GM10248 (cell line): ENCODE measurements at regions not wholly inside any gene's neighbourhood (a gene's known extent, or its start where the extent isn't known, plus 50 kb on each side); places are given as distances from the start of the nearest gene placed in this dataset.

Experiments used
- CTCF ChIA-PET: fragments of 300-600 bp; sonication (Branson Sonifier 250); formaldehyde crosslinking; extraction: SDS; loops from one replicate; lab custom pipeline; 2021; ENCODE audit warnings: antibody characterized with exemption; lab: Yijun Ruan, JAX
- POLR2A ChIA-PET: fragments of 350-650 bp; sonication (Branson Sonifier 250); formaldehyde crosslinking; extraction: SDS; loops from one replicate; lab custom pipeline; 2020; ENCODE audit warnings: antibody characterized with exemption; lab: Yijun Ruan, JAX
- DNase-seq: peaks from one replicate; pipeline ENCODE4 v3.0.0; 2012; ENCODE audit errors: extremely low spot score
- TF ChIP-seq, protein P1 (sequence below): IDR thresholded peaks from 2 replicates; pipeline ENCODE4 v1.5.1; 2012; ENCODE audit warnings: mild to moderate bottlenecking, low read depth; ENCODE audit errors: extremely low read depth, missing control alignments, control extremely low read depth

DNA sequence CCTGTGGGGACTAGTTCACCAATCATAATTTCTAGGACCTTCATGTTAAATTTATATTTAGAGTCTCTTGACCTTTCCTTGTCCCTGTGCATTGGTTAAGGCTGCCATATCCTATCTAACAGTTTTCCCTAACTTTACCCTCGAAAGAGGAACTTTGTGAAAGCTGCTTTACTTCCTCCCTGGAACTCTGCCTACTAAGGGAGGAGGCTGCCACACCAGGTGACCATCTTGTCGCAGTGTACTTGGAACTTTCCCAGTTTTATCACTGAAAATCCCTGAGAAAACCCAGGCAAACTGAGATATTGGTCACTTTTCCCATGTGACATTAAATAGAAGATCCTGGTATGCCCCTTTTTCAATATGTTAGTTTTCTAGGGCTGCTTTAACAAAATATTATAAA is 317.6 kb upstream of the TSHZ2 start:
- TF ChIP-seq, protein P1, sequence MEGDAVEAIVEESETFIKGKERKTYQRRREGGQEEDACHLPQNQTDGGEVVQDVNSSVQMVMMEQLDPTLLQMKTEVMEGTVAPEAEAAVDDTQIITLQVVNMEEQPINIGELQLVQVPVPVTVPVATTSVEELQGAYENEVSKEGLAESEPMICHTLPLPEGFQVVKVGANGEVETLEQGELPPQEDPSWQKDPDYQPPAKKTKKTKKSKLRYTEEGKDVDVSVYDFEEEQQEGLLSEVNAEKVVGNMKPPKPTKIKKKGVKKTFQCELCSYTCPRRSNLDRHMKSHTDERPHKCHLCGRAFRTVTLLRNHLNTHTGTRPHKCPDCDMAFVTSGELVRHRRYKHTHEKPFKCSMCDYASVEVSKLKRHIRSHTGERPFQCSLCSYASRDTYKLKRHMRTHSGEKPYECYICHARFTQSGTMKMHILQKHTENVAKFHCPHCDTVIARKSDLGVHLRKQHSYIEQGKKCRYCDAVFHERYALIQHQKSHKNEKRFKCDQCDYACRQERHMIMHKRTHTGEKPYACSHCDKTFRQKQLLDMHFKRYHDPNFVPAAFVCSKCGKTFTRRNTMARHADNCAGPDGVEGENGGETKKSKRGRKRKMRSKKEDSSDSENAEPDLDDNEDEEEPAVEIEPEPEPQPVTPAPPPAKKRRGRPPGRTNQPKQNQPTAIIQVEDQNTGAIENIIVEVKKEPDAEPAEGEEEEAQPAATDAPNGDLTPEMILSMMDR, result no peak
- CTCF ChIA-PET, result interaction anchor here (1.1 kb wide), 1 partner anchor 10 kb away, joined by 3 read pairs; no protein-coding TSS in a partner anchor
- DNase-seq, result no peak
- POLR2A ChIA-PET, result no interaction called here

DNA sequence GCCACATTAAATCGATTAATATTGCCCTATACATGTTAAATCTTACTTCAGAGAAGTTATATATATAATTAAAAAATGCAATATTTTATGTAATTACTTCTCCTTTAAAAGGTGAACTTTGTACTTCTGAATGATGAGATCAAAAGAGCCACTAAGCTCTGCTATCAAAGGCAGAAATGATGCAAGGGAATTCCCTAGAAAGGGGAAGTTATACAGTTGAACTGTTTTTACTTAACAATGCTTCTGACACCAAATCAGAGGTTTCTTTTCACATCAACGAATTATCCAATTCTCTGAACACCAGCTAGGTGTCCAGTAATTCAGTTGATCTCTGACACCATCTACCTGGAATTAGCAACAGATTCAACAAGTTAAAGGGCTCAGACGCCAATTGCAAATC is 319.9 kb upstream of the TSHZ2 start:
- TF ChIP-seq, protein P1, result no peak
- no peak for DNase-seq
- CTCF ChIA-PET, result no interaction called here
- POLR2A ChIA-PET, result no interaction called here

DNA sequence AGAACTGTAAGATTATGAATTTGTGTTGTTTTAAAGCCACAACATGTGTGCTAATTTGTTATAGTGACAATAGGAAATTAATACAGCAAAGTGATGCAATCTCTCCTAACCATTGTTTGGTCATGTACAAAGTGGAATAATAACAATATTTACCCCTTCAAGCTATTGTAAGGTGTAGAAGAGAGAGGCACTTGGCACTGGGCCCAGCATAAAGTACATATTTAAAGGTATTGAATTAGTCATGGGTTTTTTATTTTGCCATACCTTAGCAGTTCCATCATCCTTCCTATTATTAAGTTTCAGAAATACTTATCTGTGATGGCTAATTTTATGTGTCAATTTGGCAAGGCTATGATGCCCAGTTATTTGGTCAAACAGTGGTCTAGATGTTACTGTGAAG is 322.4 kb upstream of the TSHZ2 start:
- POLR2A ChIA-PET, result no interaction called here
- CTCF ChIA-PET, result no interaction called here
- TF ChIP-seq, protein P1, result no peak
- no peak for DNase-seq

DNA sequence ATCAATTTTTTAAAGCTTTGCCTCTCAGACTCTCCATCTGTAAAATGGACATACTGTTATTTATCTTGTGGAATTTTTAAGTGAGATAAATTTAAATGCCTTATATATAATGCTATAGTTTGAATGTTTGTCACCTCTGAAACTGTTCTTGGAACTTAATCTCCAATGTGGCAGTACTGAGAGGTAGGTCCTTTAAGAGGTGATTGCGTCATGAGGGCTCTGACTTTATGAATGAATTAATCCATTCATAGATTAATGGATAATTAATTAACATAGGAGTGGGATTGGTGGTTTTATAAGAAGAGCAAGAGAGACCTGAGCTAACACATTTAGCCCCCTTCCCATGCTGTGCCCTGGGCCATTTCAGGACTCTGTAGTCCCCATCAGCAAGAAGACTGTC is 326.3 kb upstream of the TSHZ2 start:
- TF ChIP-seq, protein P1, result no peak
- POLR2A ChIA-PET, result no interaction called here
- CTCF ChIA-PET, result interaction anchor here (1.5 kb wide), 1 partner anchor 14 kb away, joined by 4 read pairs; no protein-coding TSS in a partner anchor
- DNase-seq, result no peak

DNA sequence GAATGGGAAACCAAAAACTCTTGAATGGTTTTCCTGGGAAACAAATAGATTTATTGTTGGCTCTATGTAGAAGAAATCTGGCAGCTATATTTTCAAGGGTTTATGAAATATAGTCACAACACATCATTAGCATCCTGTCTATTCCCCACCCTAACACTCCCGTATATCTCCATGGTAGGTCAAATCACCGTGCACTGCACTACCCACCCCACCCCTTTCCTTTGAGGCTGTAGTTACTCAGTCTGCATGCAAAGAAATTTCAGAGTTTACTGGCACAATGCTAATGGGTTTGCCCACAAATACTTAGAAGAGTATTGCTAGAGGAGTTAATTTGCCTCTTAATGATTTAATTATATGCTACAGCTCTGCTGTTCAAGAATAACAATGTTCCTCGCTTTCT is 329.1 kb upstream of the TSHZ2 start:
- ChIA-PET POLR2A (no interaction called here), CTCF (interaction anchor here (2.5 kb wide), 1 partner anchor 11 kb away, joined by 9 read pairs; no protein-coding TSS in a partner anchor)
- TF ChIP-seq, protein P1, result no peak
- DNase-seq, result no peak

DNA sequence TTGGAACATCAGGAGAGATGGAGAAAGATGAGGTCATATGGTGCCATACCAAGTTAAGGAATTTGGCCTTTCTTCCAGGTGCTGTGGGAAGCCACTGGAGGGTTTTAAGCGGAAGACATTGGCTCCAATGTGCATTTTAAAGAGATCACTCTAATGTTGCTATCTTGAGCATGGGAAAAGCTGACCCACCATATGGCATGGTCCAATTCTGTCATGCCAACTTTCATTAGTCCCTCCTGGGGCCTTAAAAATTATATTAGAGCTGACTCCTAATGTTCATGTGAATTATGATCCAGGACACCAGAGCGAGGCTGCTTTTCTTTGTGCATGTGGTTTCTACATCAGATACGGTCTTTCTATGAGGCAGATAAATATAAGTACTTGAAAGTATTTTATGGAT is 335.0 kb upstream of the TSHZ2 start:
- ChIA-PET POLR2A (no interaction called here), CTCF (interaction anchor here (1.2 kb wide), 1 partner anchor 9 kb away, joined by 3 read pairs; no protein-coding TSS in a partner anchor)
- TF ChIP-seq, protein P1, result no peak
- DNase-seq, result no peak
